GM12864 (cell line): ENCODE measurements at regions not wholly inside any gene's neighbourhood (a gene's known extent, or its start where the extent isn't known, plus 50 kb on each side); places are given as distances from the start of the nearest gene placed in this dataset.

Source experiments
- DNase-seq: peaks from one replicate; pipeline ENCODE4 v3.0.0-alpha.2; 2011; ENCODE audit warnings: low read depth
- H3K4me3 ChIP-seq: 2 replicates; pipeline ENCODE4 v1.5.1; 2011; ENCODE audit warnings: mild to moderate bottlenecking, low read depth, low read length, control low read depth
- TF ChIP-seq, protein P1 (sequence below): IDR thresholded peaks from 2 replicates; pipeline ENCODE4 v1.5.1; 2011; ENCODE audit warnings: low read depth, mild to moderate bottlenecking, moderate library complexity, low read length, control low read depth, inconsistent platforms; ENCODE audit errors: missing control alignments

DNA sequence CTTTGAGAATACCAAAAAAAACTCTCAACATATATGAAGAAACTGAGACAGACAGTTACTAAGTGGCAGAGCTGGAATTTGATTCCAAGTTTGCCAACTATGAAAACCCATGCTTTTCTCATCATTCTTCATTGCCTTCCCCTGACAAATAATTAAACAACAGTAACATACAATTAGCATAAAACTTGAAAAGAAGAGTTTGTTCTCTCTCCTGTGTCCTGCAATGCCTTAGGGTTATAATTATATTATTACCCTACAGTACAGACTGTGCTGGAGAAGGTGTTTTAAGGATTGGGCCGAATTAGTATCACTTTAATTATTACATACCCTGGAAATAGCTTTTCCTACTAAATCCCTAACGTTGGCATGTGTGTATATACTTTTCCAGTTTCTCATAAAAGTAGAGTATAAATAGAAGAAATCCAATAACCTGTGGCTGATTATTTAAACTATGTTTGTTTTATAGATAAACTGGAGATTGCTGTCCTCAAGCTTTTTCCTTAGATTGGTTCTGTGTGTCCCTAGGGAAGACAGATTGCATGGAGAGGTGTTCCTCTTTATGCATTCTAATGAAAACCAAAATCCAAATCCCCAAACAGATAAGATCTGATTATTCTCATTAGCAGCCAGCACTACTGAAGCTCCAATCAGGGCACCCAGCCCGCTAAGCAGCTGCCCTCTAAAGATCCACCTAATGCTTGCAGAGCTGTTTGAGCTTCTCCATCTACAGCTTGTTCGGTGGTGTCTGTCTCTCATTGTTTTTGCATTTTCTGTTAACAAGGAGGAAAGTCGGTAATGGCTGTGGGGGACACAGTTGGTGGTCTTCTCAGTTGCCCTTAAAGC, 156.3 kb downstream of the TM2D1 start:
- H3K4me3 ChIP-seq, result no peak overlapping the region
- no peak for DNase-seq
- TF ChIP-seq, protein P1, sequence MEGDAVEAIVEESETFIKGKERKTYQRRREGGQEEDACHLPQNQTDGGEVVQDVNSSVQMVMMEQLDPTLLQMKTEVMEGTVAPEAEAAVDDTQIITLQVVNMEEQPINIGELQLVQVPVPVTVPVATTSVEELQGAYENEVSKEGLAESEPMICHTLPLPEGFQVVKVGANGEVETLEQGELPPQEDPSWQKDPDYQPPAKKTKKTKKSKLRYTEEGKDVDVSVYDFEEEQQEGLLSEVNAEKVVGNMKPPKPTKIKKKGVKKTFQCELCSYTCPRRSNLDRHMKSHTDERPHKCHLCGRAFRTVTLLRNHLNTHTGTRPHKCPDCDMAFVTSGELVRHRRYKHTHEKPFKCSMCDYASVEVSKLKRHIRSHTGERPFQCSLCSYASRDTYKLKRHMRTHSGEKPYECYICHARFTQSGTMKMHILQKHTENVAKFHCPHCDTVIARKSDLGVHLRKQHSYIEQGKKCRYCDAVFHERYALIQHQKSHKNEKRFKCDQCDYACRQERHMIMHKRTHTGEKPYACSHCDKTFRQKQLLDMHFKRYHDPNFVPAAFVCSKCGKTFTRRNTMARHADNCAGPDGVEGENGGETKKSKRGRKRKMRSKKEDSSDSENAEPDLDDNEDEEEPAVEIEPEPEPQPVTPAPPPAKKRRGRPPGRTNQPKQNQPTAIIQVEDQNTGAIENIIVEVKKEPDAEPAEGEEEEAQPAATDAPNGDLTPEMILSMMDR, result no peak

DNA sequence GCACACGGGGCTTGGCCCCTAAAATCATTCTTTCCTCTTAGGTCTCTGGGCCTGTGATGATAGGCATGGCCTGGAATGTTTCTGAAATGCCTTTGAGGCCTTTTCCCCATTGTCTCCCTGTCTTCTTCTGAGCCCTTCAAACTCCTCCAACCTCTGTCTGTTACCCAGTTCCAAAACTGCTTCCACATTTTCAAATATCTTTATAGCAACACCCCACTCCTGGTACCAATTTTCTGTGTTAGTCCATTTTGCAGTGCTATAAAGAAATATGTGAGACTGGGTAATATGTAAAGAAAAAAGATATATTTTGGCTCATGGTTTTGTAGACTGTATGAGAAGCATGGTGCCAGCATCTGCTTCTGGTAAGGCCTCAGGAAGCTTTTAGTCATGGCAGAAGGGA, 158.8 kb downstream of the TM2D1 start:
- DNase-seq, result no peak
- TF ChIP-seq, protein P1, result no peak
- H3K4me3 ChIP-seq, result no peak overlapping the region

DNA sequence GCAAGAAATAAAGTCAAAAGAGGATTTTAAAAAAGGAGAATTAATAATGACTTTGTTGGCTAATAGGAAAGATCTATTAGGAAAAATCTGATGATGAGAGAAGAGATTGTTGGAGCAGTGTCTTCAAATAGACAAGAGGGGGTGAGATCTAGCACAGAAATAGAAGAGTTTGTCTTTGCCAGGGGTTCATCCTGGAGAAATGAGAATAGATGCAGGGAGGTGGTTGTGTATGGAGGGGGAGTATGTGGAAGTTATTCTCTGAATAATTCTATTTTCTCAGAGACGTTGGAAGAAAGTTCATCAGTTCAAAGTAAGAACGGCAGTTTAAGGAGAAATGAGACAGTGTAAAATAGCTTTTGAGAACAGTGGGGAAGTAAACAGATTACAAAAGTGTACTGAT, 161.3 kb downstream of the TM2D1 start:
- TF ChIP-seq, protein P1, result no peak
- no peak for DNase-seq
- H3K4me3 ChIP-seq, result no peak overlapping the region

DNA sequence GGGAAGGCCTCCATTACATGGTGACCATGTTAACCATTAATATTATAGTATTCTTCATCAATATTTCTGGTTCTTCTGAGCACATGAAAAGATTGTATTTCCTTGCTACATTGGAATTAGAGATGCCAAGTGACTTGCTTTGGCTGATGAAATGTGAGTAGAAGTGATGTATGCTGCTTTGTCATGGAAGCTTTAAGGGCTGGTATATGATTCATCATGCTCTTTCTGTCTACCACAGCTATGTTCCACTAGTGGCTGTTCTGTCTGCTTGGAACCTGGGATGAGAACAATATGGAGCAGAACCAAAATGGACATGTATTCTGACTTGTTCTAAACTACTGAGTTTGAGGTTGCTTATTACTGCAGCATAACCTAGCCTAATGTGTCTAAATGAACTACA, 163.3 kb downstream of the TM2D1 start:
- H3K4me3 ChIP-seq, result no peak overlapping the region
- no peak for DNase-seq
- TF ChIP-seq, protein P1, result no peak

DNA sequence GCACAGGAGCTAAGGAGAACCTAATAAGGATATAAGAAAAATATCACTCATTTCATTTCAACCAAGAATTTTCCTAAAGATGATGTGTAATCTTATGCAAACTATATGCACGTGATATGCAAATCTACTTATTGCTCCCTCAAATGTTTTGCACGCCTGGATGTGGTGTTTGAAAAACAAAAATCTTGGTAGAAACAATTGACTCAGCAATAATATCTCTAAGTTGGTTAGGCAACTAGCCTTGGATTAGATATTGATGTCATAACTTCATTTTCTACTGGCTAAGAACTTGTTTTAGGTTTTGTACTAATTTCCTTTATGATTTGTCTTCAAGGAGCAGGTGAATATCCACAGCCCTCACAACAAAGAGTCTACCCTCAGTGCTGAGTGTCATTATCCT, 164.6 kb downstream of the TM2D1 start:
- TF ChIP-seq, protein P1, result no peak
- no peak for DNase-seq
- H3K4me3 ChIP-seq, result no peak overlapping the region

DNA sequence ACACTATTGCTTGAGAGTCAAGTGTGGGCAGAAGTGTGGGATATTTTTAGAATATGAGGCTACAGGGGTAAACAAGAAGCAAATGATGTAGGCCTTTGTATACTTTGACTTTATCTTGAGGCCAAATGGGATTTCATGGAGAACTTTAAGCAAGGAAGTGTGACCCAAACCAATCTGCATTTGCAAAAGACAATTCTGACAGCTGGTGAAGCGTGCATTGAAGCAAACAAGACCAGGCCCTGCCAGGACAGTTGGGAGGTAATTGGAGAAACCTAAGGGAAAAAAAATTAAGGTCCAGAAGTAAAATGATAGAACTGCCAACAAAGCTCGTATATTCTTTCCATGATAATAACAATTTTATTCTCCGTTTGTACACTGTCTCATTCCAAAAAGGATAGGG, 168.3 kb downstream of the TM2D1 start:
- TF ChIP-seq, protein P1, result no peak
- DNase-seq, result no peak
- H3K4me3 ChIP-seq, result no peak overlapping the region
